ENCODE measurements at regions not wholly inside any gene's neighbourhood (a gene's known extent, or its start where the extent isn't known, plus 50 kb on each side); places are given as distances from the start of the nearest gene placed in this dataset.

DNA sequence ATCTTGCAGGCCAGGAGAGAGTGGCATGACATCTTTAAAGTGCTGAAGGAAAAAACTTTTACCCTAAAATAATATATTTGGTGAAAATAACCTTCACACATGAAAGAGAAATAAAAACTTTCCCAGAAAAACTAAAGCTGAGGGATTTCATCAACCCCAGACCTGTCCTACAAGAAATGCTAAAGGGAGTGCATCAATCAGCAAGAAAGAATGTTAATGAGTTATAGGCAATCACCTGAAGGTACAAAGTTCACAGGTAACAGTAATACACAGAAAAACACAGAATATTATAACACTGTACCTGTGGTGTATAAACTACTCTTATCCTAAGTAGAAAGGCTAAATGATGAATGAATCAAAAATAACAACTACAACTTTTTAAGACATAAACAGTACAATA lies 249.2 kb upstream of the PKN2 start:
- no peak for TF ChIP-seq CTCF (IDR thresholded peaks at IDR 0.05)
- TF ChIP-seq POLR2AphosphoS5 (IDR thresholded peaks at IDR 0.05; ENCODE audit: low read depth, low read length), result no peak
- TF ChIP-seq TCF7L2 (IDR thresholded peaks at IDR 0.05; ENCODE audit: low read depth, low read length), result no peak

Measured in Panc1 (cell line).